Mesothelial cell of epicardium (in vitro differentiated cells): ENCODE measurements at regions not wholly inside any gene's neighbourhood (a gene's known extent, or its start where the extent isn't known, plus 50 kb on each side); places are given as distances from the start of the nearest gene placed in this dataset.

ENCODE experiments used
- DNase-seq, 2 experiments: peaks; one replicate each; pipeline ENCODE4 v3.0.0; 2021; ENCODE audit warnings: low spot score in 2 of 2; ENCODE audit not compliant: unreplicated experiment in 2 of 2
- H3K27ac Mint-ChIP-seq: 2 replicates; pipeline ENCODE4 v1.8.0; 2021; ENCODE audit warnings: mixed read lengths
- H3K27me3 Mint-ChIP-seq: 2 replicates; pipeline ENCODE4 v1.8.0; 2021; ENCODE audit warnings: low read depth, mixed read lengths
- H3K36me3 Mint-ChIP-seq: 2 replicates; pipeline ENCODE4 v1.8.0; 2021; ENCODE audit warnings: mixed read lengths
- H3K4me1 Mint-ChIP-seq: 2 replicates; pipeline ENCODE4 v1.8.0; 2021; ENCODE audit warnings: mixed read lengths
- H3K4me3 Mint-ChIP-seq: 2 replicates; pipeline ENCODE4 v1.8.0; 2021; ENCODE audit warnings: mild to moderate bottlenecking, moderate library complexity, mixed read lengths
- H3K9me3 Mint-ChIP-seq: 2 replicates; pipeline ENCODE4 v1.8.0; 2021; ENCODE audit warnings: mixed read lengths
- TF ChIP-seq, protein P1 (sequence below): fragments of 200-600 bp; sonication (generic); IDR thresholded peaks from one replicate; pipeline ENCODE4 v1.5.0; 2021; ENCODE audit warnings: antibody characterized with exemption; ENCODE audit not compliant: unreplicated experiment

DNA sequence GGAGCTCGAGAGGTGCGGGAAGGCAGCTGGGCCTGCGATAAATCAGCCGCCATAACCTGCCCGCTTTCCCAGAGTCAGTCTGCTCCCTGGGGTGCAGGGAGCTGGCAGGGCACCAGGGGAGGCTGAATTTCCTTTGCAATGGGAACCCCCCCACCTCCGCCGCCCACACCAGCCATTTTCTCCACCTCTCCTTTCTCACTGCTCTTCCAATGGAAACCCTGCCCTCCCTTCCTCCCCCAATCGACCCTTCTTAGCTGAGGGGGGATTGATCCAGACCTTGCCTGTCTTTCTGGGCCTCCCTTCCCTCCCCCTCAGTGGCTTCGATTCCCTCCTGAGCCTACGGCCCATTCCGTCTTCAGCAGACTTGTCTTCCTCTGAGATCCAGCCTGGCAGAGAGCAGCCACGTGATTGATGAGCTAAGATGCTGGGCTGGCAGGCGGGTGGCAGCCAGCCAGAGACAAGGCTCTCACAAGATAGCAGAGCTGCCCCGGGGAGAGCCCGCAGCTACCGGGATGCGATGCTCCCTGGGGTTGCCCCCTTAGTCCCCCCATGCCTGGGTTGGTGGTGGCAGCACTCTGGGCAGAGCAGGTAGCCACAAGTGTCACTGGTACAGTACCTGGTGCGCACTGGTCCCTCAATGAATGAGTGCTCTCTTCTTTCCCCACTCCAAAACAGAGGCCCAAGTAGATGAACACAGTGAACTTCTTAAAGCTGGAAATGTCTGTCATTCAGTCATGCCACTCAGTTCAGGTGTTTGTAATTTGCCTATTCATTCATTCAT lies 53.7 kb upstream of the FABP6 start:
- Mint-ChIP-seq H3K9me3 (no peaks in the 10 kb centered on the region), H3K27me3 (no peaks in the 10 kb centered on the region), H3K36me3 (no peaks in the 10 kb centered on the region), H3K27ac (peak overlapping the region; percentile 36), H3K4me1 (peaks cover 29% of the 10 kb centered on the region), H3K4me3 (no peak overlapping the region)
- peak in 1 of 2 experiments; percentile 79 for DNase-seq
- TF ChIP-seq, protein P1, sequence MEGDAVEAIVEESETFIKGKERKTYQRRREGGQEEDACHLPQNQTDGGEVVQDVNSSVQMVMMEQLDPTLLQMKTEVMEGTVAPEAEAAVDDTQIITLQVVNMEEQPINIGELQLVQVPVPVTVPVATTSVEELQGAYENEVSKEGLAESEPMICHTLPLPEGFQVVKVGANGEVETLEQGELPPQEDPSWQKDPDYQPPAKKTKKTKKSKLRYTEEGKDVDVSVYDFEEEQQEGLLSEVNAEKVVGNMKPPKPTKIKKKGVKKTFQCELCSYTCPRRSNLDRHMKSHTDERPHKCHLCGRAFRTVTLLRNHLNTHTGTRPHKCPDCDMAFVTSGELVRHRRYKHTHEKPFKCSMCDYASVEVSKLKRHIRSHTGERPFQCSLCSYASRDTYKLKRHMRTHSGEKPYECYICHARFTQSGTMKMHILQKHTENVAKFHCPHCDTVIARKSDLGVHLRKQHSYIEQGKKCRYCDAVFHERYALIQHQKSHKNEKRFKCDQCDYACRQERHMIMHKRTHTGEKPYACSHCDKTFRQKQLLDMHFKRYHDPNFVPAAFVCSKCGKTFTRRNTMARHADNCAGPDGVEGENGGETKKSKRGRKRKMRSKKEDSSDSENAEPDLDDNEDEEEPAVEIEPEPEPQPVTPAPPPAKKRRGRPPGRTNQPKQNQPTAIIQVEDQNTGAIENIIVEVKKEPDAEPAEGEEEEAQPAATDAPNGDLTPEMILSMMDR, result no peak

DNA sequence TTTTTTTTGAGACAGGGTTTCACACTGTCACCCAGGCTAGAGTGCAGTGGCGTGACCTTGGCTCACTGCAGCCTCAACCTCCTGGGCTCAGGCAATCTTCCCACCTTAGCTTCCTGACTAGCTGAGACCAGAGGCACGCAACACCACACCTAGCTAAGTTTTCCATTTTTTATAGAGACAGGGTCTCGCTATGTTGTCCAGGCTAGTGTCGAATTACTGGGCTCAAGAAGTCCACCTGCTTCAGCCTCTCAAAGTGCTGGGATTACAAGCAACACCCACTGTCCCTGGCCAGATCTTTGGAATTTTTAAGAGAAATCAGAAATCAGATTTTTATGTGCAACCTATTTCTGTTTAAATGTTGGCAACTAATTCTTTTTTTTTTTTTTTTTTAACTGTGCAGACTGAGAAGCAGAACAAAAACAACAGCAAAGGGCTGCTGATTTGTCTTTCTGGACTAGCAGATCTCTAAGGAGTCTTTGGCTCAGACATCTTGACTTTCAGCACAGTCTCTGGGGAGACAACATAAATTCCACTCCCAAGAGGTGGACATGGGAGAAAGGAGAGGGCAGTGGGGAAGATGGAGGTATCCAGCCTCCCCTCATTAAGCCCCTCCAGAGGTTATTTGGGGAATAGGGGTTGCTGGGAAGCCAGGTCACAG lies 54.4 kb upstream of the FABP6 start:
- TF ChIP-seq, protein P1, result no peak
- peaks cover 29% of the 10 kb centered on the region for H3K4me1 Mint-ChIP-seq
- peak overlapping the region; percentile 57 for H3K27ac Mint-ChIP-seq
- H3K27me3 Mint-ChIP-seq, result no peaks in the 10 kb centered on the region
- H3K4me3 Mint-ChIP-seq, result no peak overlapping the region
- H3K36me3 Mint-ChIP-seq, result no peaks in the 10 kb centered on the region
- DNase-seq, result no peak
- H3K9me3 Mint-ChIP-seq, result no peaks in the 10 kb centered on the region

- Mint-ChIP-seq H3K36me3 (no peaks in the 10 kb centered on the region), H3K27ac (no peak overlapping the region), H3K9me3 (no peaks in the 10 kb centered on the region), H3K4me1 (peaks cover 34% of the 10 kb centered on the region), H3K4me3 (no peak overlapping the region), H3K27me3 (no peaks in the 10 kb centered on the region)
- TF ChIP-seq, protein P1, result no peak
- DNase-seq, result no peak
Measured at GRCh38 chr5:160174290-160174689, 55.0 kb upstream of the FABP6 start.

DNA sequence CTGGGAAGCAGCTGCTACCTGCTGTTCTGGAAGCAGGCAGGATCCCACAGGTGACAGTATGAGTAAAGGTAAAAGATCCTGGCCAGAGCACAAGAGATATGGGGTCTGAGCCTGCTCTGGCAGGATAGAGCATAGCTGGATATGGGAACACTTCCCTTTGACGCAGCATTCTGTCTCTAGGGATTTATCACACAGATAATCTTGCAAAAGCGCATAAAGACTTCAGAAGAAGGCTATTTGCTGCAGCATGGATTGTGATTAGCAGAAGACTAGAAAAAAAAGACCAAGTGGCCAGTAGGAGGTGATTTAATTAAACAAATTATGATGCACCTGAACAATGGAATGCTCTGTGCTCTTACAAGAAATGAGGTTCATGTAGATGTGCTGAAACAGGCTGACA lies 52.4 kb upstream of the PWWP2A start:
- TF ChIP-seq, protein P1, result no peak
- no peak for DNase-seq
- no peak overlapping the region for H3K4me3 Mint-ChIP-seq
- H3K9me3 Mint-ChIP-seq, result no peaks in the 10 kb centered on the region
- H3K36me3 Mint-ChIP-seq, result no peaks in the 10 kb centered on the region
- peaks cover 43% of the 10 kb centered on the region for H3K4me1 Mint-ChIP-seq
- no peak overlapping the region for H3K27ac Mint-ChIP-seq
- H3K27me3 Mint-ChIP-seq, result no peaks in the 10 kb centered on the region

GRCh38 chr5:160169326-160169725 lies 50.1 kb upstream of the PWWP2A start:
- TF ChIP-seq, protein P1, result no peak
- Mint-ChIP-seq H3K9me3 (no peaks in the 10 kb centered on the region), H3K36me3 (no peaks in the 10 kb centered on the region), H3K27me3 (no peaks in the 10 kb centered on the region), H3K27ac (no peak overlapping the region), H3K4me1 (peaks cover 47% of the 10 kb centered on the region), H3K4me3 (no peak overlapping the region)
- DNase-seq, result no peak
